ENCODE measurements at regions not wholly inside any gene's neighbourhood (a gene's known extent, or its start where the extent isn't known, plus 50 kb on each side); places are given as distances from the start of the nearest gene placed in this dataset.

DNA sequence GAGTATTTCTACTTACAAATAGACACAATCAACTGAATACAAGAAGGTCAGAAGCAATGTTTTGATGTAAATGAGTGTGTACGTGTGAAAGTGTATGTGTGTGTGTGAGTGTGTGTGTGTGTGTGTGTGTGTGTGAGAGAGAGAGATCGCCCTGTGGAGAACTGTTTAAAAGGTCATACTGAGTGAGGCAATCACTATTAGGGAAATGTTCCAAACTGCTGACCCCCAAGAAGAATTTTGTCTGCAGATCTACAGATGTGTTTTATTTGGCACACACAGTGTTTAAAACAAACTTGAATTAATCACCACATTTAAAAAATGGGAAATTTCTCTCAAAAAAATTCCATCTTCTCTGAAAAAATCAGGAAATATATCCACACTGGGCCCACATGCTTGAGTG lies 1069.1 kb downstream of the SLC6A15 start:
- TF ChIP-seq, protein P1, sequence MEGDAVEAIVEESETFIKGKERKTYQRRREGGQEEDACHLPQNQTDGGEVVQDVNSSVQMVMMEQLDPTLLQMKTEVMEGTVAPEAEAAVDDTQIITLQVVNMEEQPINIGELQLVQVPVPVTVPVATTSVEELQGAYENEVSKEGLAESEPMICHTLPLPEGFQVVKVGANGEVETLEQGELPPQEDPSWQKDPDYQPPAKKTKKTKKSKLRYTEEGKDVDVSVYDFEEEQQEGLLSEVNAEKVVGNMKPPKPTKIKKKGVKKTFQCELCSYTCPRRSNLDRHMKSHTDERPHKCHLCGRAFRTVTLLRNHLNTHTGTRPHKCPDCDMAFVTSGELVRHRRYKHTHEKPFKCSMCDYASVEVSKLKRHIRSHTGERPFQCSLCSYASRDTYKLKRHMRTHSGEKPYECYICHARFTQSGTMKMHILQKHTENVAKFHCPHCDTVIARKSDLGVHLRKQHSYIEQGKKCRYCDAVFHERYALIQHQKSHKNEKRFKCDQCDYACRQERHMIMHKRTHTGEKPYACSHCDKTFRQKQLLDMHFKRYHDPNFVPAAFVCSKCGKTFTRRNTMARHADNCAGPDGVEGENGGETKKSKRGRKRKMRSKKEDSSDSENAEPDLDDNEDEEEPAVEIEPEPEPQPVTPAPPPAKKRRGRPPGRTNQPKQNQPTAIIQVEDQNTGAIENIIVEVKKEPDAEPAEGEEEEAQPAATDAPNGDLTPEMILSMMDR (IDR thresholded peaks at IDR 0.05): no peak
- no peak for TF ChIP-seq POLR2A (IDR thresholded peaks at IDR 0.05)
